PC-3 (cell line): ENCODE measurements at regions not wholly inside any gene's neighbourhood (a gene's known extent, or its start where the extent isn't known, plus 50 kb on each side); places are given as distances from the start of the nearest gene placed in this dataset.

Experiments
- ATAC-seq: fragments of 200-7000 bp; cut with Tn5 transposase; 2 replicates; pipeline ENCODE4 v1.9.1; 2020; ENCODE audit warnings: mild to moderate bottlenecking, moderate library complexity
- BruUV-seq: library from RNA; stranded (reverse); fragments of 400-500 nt; replicated peaks from 2 replicates; lab custom pipeline; 2021; lab: Mats Ljungman, UMichigan
- CTCF ChIA-PET: fragments of 300-600 bp; sonication (Branson Sonifier 250); formaldehyde crosslinking; loops from one replicate; lab custom pipeline; 2022; ENCODE audit warnings: antibody characterized with exemption; lab: Charles Lee
- POLR2A ChIA-PET: fragments of 300-600 bp; sonication (Branson Sonifier 250); formaldehyde crosslinking; loops from one replicate; lab custom pipeline; 2022; ENCODE audit warnings: antibody characterized with exemption; ENCODE audit not compliant: unreplicated experiment; lab: Charles Lee
- DNase-seq: peaks from one replicate; pipeline ENCODE4 v3.0.0-alpha.2; 2015
- H2AFZ ChIP-seq: fragments of 300-600 bp; sonication (generic); 2 replicates; pipeline ENCODE4 v1.6.0; 2016; ENCODE audit warnings: antibody characterized with exemption, low read length
- H3F3A ChIP-seq: fragments of 300-600 bp; sonication (generic); one replicate; pipeline ENCODE4 v1.6.0; 2017; ENCODE audit warnings: antibody characterized with exemption, low read length, control low read depth, mild to moderate bottlenecking; ENCODE audit not compliant: unreplicated experiment
- H3K27ac ChIP-seq: fragments of 300-600 bp; sonication (generic); 2 replicates; pipeline ENCODE4 v1.5.1; 2016; ENCODE audit warnings: mild to moderate bottlenecking, low read length
- H3K27me3 ChIP-seq: fragments of 300-600 bp; sonication (generic); 2 replicates; pipeline ENCODE4 v1.6.1; 2016; ENCODE audit warnings: low read length, mixed read lengths
- H3K36me3 ChIP-seq: fragments of 300-600 bp; sonication (generic); 2 replicates; pipeline ENCODE4 v1.6.1; 2016; ENCODE audit warnings: low read depth, mixed run types, low read length, mixed read lengths
- H3K4me1 ChIP-seq: fragments of 300-600 bp; sonication (generic); 2 replicates; pipeline ENCODE4 v1.5.1; 2016; ENCODE audit warnings: low read length; ENCODE audit not compliant: insufficient read depth
- H3K4me2 ChIP-seq: fragments of 300-600 bp; sonication (generic); 2 replicates; pipeline ENCODE4 v1.6.0; 2016; ENCODE audit warnings: low read length
- H3K4me3 ChIP-seq: fragments of 300-600 bp; sonication (generic); 2 replicates; pipeline ENCODE4 v1.5.1; 2016; ENCODE audit warnings: mild to moderate bottlenecking, low read length, mixed read lengths
- H3K79me2 ChIP-seq: fragments of 300-600 bp; sonication (generic); 2 replicates; pipeline ENCODE4 v1.6.1; 2017; ENCODE audit warnings: low read length, mixed read lengths
- H3K9ac ChIP-seq: fragments of 300-600 bp; sonication (generic); 2 replicates; pipeline ENCODE4 v1.6.0; 2016; ENCODE audit warnings: mild to moderate bottlenecking, low read length
- H3K9me2 ChIP-seq: fragments of 300-600 bp; sonication (generic); replicated peaks from 2 replicates; pipeline ENCODE4 v1.6.1; 2016; ENCODE audit warnings: mixed run types, low read length, mixed read lengths
- H3K9me3 ChIP-seq: fragments of 300-600 bp; sonication (generic); 2 replicates; pipeline ENCODE4 v1.6.1; 2016; ENCODE audit warnings: low read length, mixed read lengths
- H4K20me1 ChIP-seq: fragments of 300-600 bp; sonication (generic); 2 replicates; pipeline ENCODE4 v1.6.1; 2016; ENCODE audit warnings: low read length, mixed read lengths
- CTCF ChIP-seq: fragments of 300-600 bp; sonication (generic); conservative IDR thresholded peaks from 2 replicates; pipeline ENCODE4 v1.5.1; 2017; ENCODE audit warnings: antibody characterized with exemption, low read depth, mild to moderate bottlenecking, low read length
- EZH2 ChIP-seq: fragments of 300-600 bp; sonication (generic); IDR thresholded peaks from one replicate; pipeline ENCODE4 v1.6.1; 2017; ENCODE audit warnings: antibody characterized with exemption, mild to moderate bottlenecking, low read length; ENCODE audit not compliant: unreplicated experiment
- EZH2phosphoT487 ChIP-seq: fragments of 300-600 bp; sonication (generic); IDR thresholded peaks from 2 replicates; pipeline ENCODE4 v1.6.1; 2018; ENCODE audit warnings: mild to moderate bottlenecking, antibody characterized with exemption, low read length, borderline replicate concordance
- intact Hi-C: fragments of 100-400 bp; cut with micrococcal nuclease; formaldehyde crosslinking; loops from 2 replicates; pipeline ENCODE4 v1.9.0; 2023

- Histone ChIP-seq H3K27me3 (no peaks in the 10 kb centered on the region), H3K9me2 (no peaks in the 10 kb centered on the region), H3K36me3 (no peaks in the 10 kb centered on the region), H3K4me3 (no peak overlapping the region), H4K20me1 (no peaks in the 10 kb centered on the region), H3K4me1 (no peaks in the 10 kb centered on the region), H3F3A (no peaks in the 10 kb centered on the region), H3K27ac (no peak overlapping the region), H3K9ac (no peak overlapping the region), H2AFZ (no peak overlapping the region), H3K9me3 (no peaks in the 10 kb centered on the region), H3K4me2 (no peak overlapping the region), H3K79me2 (no peaks in the 10 kb centered on the region)
- TF ChIP-seq CTCF (no peak), EZH2 (no peak), EZH2phosphoT487 (no peak)
- DNase-seq (no peak), ATAC-seq (no peak)
- ChIA-PET POLR2A (no interaction called here), CTCF (no interaction called here)
- BruUV-seq, result no TSS peak
- intact Hi-C loops, result no loop called here
Measured at GRCh38 chr9:81037889-81038288, 651.5 kb downstream of the TLE1 start.

- Histone ChIP-seq H3K9me3 (no peaks in the 10 kb centered on the region), H3K4me1 (peaks cover 15% of the 10 kb centered on the region), H2AFZ (no peak overlapping the region), H4K20me1 (no peaks in the 10 kb centered on the region), H3K27me3 (no peaks in the 10 kb centered on the region), H3K9me2 (no peaks in the 10 kb centered on the region), H3K27ac (no peak overlapping the region), H3K4me2 (no peak overlapping the region), H3F3A (no peaks in the 10 kb centered on the region), H3K36me3 (no peaks in the 10 kb centered on the region), H3K79me2 (no peaks in the 10 kb centered on the region), H3K4me3 (no peak overlapping the region), H3K9ac (no peak overlapping the region)
- ATAC-seq (no peak), DNase-seq (no peak)
- POLR2A ChIA-PET, result no interaction called here
- no TSS peak for BruUV-seq
- no peak for TF ChIP-seq EZH2
- no peak for TF ChIP-seq EZH2phosphoT487
- TF ChIP-seq CTCF, result no peak
- CTCF ChIA-PET, result no interaction called here
- intact Hi-C loops, result no loop called here
Measured at GRCh38 chr9:81035601-81036000, 653.7 kb downstream of the TLE1 start.

DNA sequence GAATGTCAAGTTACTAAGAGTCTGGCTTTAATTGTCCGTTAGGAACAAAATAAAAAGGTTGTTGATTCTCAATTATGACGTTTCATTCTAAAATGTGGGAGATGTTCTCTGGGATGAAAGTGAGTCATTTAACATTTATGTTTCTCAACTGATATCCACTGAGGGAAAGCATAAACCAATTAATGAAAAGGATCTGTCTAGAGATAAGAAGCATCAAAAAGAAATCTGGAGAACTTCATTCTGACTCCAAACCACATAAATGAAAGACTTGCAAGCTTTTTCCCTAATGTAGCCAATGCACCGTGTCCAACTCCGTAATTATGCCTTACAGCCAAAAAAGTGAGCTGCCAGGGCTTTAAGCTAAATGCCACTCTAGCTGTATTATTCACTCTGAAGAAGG lies 654.2 kb downstream of the TLE1 start:
- POLR2A ChIA-PET, result no interaction called here
- no peak for TF ChIP-seq CTCF
- no peak for TF ChIP-seq EZH2
- TF ChIP-seq EZH2phosphoT487, result no peak
- Histone ChIP-seq H4K20me1 (no peaks in the 10 kb centered on the region), H3K27ac (no peak overlapping the region), H3K27me3 (no peaks in the 10 kb centered on the region), H3K79me2 (no peaks in the 10 kb centered on the region), H3F3A (no peaks in the 10 kb centered on the region), H3K9me2 (no peaks in the 10 kb centered on the region), H3K9ac (no peak overlapping the region), H3K4me1 (peaks cover 15% of the 10 kb centered on the region), H3K4me3 (no peak overlapping the region), H2AFZ (no peak overlapping the region), H3K36me3 (no peaks in the 10 kb centered on the region), H3K4me2 (no peak overlapping the region), H3K9me3 (no peaks in the 10 kb centered on the region)
- intact Hi-C loops, result no loop called here
- DNase-seq, result no peak
- BruUV-seq, result no TSS peak
- ATAC-seq, result no peak
- CTCF ChIA-PET, result no interaction called here
